GM12878 (cell line): ENCODE measurements at regions not wholly inside any gene's neighbourhood (a gene's known extent, or its start where the extent isn't known, plus 50 kb on each side); places are given as distances from the start of the nearest gene placed in this dataset.

Experiments used
- EGR1 ChIP-seq, 2 experiments: IDR thresholded peaks; 1 replicate in 1 of 2; 2 replicates in 1 of 2; pipeline ENCODE4 v1.6.1; 2011 to 2012; ENCODE audit warnings: low read depth in 2 of 2, low read length in 2 of 2, borderline replicate concordance in 1 of 2, mild to moderate bottlenecking in 1 of 2, moderate library complexity in 1 of 2
- ETV6 ChIP-seq, 2 experiments: fragments of 450-650 bp in 1 of 2; IDR thresholded peaks in 1 of 2; conservative IDR thresholded peaks in 1 of 2; 2 replicates each; pipeline ENCODE4 v1.6.1; 2014; ENCODE audit warnings: antibody characterized with exemption in 1 of 2, borderline replicate concordance in 1 of 2, low read depth in 1 of 2, mild to moderate bottlenecking in 1 of 2, moderate library complexity in 1 of 2
- FOXK2 ChIP-seq: fragments of 450-650 bp; IDR thresholded peaks from 2 replicates; pipeline ENCODE4 v1.6.1; 2017; ENCODE audit warnings: mild to moderate bottlenecking, moderate library complexity
- IRF3 ChIP-seq: fragments of 450-650 bp; IDR thresholded peaks from 2 replicates; pipeline ENCODE4 v1.6.1; 2014; ENCODE audit warnings: mild to moderate bottlenecking
- JUND ChIP-seq: IDR thresholded peaks from 2 replicates; pipeline ENCODE4 v1.6.1; 2012; ENCODE audit warnings: low read depth, mild to moderate bottlenecking, low read length, improper control_type of control experiment, moderate library complexity
- MEF2A ChIP-seq: IDR thresholded peaks from 2 replicates; pipeline ENCODE4 v1.6.1; 2011; ENCODE audit warnings: low read depth, mild to moderate bottlenecking, low read length, moderate library complexity; ENCODE audit not compliant: insufficient read depth
- MTA2 ChIP-seq: fragments of 450-650 bp; IDR thresholded peaks from 2 replicates; pipeline ENCODE4 v1.6.1; 2016; ENCODE audit warnings: low read depth, mild to moderate bottlenecking, moderate library complexity
- POLR2A ChIP-seq: IDR thresholded peaks from 2 replicates; pipeline ENCODE4 v1.6.1; 2011; ENCODE audit warnings: low read depth, mild to moderate bottlenecking, low read length
- POLR2AphosphoS5 ChIP-seq: IDR thresholded peaks from 2 replicates; pipeline ENCODE4 v1.6.1; 2011; ENCODE audit warnings: mild to moderate bottlenecking, low read length, inconsistent platforms
- RAD51 ChIP-seq: fragments of 450-650 bp; IDR thresholded peaks from 2 replicates; pipeline ENCODE4 v1.6.1; 2016; ENCODE audit warnings: moderate library complexity, mild to moderate bottlenecking, inconsistent platforms
- RFX5 ChIP-seq: IDR thresholded peaks from 2 replicates; pipeline ENCODE4 v1.6.1; 2011; ENCODE audit warnings: low read depth, low read length, improper control_type of control experiment
- SUZ12 ChIP-seq: fragments of 200-600 bp; sonication (generic); IDR thresholded peaks from one replicate; pipeline ENCODE4 v1.6.1; 2018; ENCODE audit warnings: antibody characterized with exemption, mild to moderate bottlenecking; ENCODE audit not compliant: unreplicated experiment
- TF ChIP-seq, protein P1 (sequence below), 3 experiments: IDR thresholded peaks in 2 of 3; conservative IDR thresholded peaks in 1 of 3; 2 replicates each; pipeline ENCODE4 v1.5.1; 2011; ENCODE audit warnings: low read depth in 3 of 3, low read length in 3 of 3, mild to moderate bottlenecking in 3 of 3, control low read depth in 2 of 3, moderate library complexity in 2 of 3, inconsistent platforms in 1 of 3, mixed read lengths in 1 of 3; ENCODE audit not compliant: control insufficient read depth in 2 of 3, insufficient read depth in 1 of 3; ENCODE audit errors: extremely low read depth in 1 of 3
- TF ChIP-seq, protein P2 (sequence below): IDR thresholded peaks from 2 replicates; pipeline ENCODE4 v1.6.1; 2012; ENCODE audit warnings: low read depth, low read length, improper control_type of control experiment

DNA sequence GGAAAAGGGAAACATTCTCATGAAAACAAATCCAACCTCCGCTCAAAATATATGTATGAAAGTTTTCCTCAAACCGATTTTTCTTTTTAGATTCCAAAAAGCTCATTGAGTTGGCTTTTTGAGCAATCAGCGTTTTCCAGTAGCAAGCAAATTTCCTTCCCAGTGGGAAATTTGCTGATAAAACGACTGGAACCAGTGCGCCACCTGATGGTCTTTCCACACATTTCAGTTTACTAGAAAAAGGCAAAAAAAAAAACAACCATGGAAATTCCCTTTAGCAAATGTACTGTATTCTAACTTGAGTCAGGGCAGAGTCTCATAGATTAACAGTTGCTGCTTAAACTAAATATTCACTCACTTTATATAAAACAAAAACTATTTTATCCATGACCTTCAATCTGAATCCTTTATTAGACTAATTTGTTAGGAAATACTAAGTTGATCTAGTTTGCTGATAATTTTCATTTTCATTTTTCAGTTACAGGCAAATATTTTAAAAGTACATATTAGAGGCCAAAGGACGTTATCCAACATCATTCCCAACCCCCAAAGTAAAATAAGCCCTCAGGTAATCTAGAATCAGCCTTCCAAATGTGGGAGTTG lies 271.5 kb downstream of the FOXA2 start:
- TF ChIP-seq ETV6 (conservative IDR thresholded peaks at IDR 0.05 in 1 of 2, IDR thresholded peaks at IDR 0.05 in 1 of 2; ENCODE audit: borderline replicate concordance in 1 of 2, low read depth in 1 of 2) (no peak), SUZ12 (no peak), RFX5 (no peak), MEF2A (no peak), POLR2AphosphoS5 (no peak), EGR1 (IDR thresholded peaks at IDR 0.05; ENCODE audit: borderline replicate concordance in 1 of 2, low read depth in 2 of 2, low read length in 2 of 2) (no peak), RAD51 (no peak), MTA2 (no peak), FOXK2 (no peak), JUND (no peak), POLR2A (no peak), IRF3 (no peak)
- TF ChIP-seq, protein P1, sequence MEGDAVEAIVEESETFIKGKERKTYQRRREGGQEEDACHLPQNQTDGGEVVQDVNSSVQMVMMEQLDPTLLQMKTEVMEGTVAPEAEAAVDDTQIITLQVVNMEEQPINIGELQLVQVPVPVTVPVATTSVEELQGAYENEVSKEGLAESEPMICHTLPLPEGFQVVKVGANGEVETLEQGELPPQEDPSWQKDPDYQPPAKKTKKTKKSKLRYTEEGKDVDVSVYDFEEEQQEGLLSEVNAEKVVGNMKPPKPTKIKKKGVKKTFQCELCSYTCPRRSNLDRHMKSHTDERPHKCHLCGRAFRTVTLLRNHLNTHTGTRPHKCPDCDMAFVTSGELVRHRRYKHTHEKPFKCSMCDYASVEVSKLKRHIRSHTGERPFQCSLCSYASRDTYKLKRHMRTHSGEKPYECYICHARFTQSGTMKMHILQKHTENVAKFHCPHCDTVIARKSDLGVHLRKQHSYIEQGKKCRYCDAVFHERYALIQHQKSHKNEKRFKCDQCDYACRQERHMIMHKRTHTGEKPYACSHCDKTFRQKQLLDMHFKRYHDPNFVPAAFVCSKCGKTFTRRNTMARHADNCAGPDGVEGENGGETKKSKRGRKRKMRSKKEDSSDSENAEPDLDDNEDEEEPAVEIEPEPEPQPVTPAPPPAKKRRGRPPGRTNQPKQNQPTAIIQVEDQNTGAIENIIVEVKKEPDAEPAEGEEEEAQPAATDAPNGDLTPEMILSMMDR (IDR thresholded peaks at IDR 0.05 in 2 of 3, conservative IDR thresholded peaks at IDR 0.05 in 1 of 3; ENCODE audit: control insufficient read depth in 2 of 3, extremely low read depth in 1 of 3, insufficient read depth in 1 of 3, low read depth in 3 of 3, low read length in 3 of 3), result peak; percentile 47 to 62 (median 49); a peak in 5 of 6 replicates
- TF ChIP-seq, protein P2, sequence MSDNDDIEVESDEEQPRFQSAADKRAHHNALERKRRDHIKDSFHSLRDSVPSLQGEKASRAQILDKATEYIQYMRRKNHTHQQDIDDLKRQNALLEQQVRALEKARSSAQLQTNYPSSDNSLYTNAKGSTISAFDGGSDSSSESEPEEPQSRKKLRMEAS, result no peak
